ENCODE measurements at regions not wholly inside any gene's neighbourhood (a gene's known extent, or its start where the extent isn't known, plus 50 kb on each side); places are given as distances from the start of the nearest gene placed in this dataset.

DNA sequence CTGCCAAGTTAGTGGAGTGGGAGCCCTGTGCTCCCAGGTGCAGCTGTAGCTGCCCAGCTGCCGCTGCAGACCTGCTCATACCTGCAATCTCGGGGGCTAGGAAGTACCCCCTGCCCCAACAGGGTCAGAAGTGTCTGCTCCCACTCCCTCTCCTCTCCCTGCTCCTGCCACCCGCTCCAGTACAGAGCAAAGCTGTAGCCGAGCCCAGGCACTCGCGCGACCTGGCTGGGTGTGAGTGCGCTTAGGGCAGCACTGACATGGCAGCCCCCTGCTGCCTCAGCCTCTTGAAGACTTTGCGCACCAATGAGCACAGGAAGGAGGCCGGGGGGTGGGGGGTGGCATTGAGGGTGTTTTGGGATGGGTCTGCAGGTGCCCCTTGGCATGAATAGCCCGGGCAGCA lies 1951.4 kb downstream of the SUCLG1 start:
- TF ChIP-seq, protein P1, sequence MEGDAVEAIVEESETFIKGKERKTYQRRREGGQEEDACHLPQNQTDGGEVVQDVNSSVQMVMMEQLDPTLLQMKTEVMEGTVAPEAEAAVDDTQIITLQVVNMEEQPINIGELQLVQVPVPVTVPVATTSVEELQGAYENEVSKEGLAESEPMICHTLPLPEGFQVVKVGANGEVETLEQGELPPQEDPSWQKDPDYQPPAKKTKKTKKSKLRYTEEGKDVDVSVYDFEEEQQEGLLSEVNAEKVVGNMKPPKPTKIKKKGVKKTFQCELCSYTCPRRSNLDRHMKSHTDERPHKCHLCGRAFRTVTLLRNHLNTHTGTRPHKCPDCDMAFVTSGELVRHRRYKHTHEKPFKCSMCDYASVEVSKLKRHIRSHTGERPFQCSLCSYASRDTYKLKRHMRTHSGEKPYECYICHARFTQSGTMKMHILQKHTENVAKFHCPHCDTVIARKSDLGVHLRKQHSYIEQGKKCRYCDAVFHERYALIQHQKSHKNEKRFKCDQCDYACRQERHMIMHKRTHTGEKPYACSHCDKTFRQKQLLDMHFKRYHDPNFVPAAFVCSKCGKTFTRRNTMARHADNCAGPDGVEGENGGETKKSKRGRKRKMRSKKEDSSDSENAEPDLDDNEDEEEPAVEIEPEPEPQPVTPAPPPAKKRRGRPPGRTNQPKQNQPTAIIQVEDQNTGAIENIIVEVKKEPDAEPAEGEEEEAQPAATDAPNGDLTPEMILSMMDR (IDR thresholded peaks at IDR 0.05; ENCODE audit: borderline replicate concordance, extremely low read depth, low read length, poor library complexity, severe bottlenecking) = no peak
- TF ChIP-seq EZH2 (IDR thresholded peaks at IDR 0.05; ENCODE audit: borderline replicate concordance, low read depth, low read length, severe bottlenecking) = no peak
